Calu3 (cell line): ENCODE measurements at regions not wholly inside any gene's neighbourhood (a gene's known extent, or its start where the extent isn't known, plus 50 kb on each side); places are given as distances from the start of the nearest gene placed in this dataset.

Experiments
- BruUV-seq: library from RNA; stranded (reverse); fragments of 400-500 nt; replicated peaks from 2 replicates; lab custom pipeline; 2021; lab: Mats Ljungman, UMichigan
- CTCF ChIA-PET: fragments of 300-600 bp; sonication (Branson Sonifier 250); formaldehyde crosslinking; loops from one replicate; lab custom pipeline; 2022; ENCODE audit warnings: antibody characterized with exemption; lab: Charles Lee
- DNase-seq: peaks from one replicate; pipeline ENCODE4 v3.0.0; 2022
- H3K27ac Mint-ChIP-seq: one replicate; pipeline ENCODE4 v1.8.0; 2022; ENCODE audit warnings: mixed read lengths; ENCODE audit not compliant: unreplicated experiment
- H3K27me3 Mint-ChIP-seq: one replicate; pipeline ENCODE4 v1.8.0; 2022; ENCODE audit warnings: mixed read lengths; ENCODE audit not compliant: unreplicated experiment
- H3K36me3 Mint-ChIP-seq: one replicate; pipeline ENCODE4 v1.8.0; 2022; ENCODE audit warnings: mild to moderate bottlenecking, moderate library complexity, mixed read lengths; ENCODE audit not compliant: insufficient read depth, unreplicated experiment
- H3K4me1 Mint-ChIP-seq: one replicate; pipeline ENCODE4 v1.8.0; 2022; ENCODE audit warnings: mild to moderate bottlenecking, low read depth, mixed read lengths; ENCODE audit not compliant: unreplicated experiment
- H3K4me3 Mint-ChIP-seq: one replicate; pipeline ENCODE4 v1.8.0; 2022; ENCODE audit warnings: mild to moderate bottlenecking, low read depth, moderate library complexity, mixed read lengths; ENCODE audit not compliant: unreplicated experiment
- H3K9me3 Mint-ChIP-seq: one replicate; pipeline ENCODE4 v1.8.0; 2022; ENCODE audit warnings: low read depth, mixed read lengths; ENCODE audit not compliant: unreplicated experiment
- CTCF ChIP-seq: fragments of 200-600 bp; IDR thresholded peaks from one replicate; pipeline ENCODE4 v1.8.0; 2022; ENCODE audit warnings: antibody characterized with exemption; ENCODE audit not compliant: unreplicated experiment
- intact Hi-C: fragments of 100-400 bp; cut with micrococcal nuclease; formaldehyde crosslinking; loops from one replicate; pipeline ENCODE4 v1.10.0; 2022; ENCODE audit not compliant: unreplicated experiment

DNA sequence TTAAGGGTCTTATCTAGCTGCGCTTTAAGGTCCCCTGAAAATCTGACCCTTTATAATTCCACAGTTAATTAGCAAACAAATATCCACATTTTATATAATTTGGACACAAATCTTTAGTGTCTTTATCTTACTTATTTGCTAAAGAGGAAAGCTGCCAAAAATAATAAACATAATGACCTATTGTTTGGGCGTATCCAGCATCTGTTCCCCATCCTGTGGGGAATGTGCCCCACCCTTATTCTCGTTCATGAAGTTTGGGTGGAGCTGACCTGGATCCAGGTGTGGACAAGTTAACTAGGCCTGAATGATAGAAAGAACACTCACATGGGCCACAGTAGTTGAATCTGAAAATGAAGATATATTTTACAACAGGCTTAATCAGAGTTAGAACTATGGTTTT is 218.3 kb downstream of the CRPPA start:
- CTCF ChIA-PET, result interaction anchor here (0.9 kb wide), 1 partner anchor 12 kb away, joined by 3 read pairs; no protein-coding TSS in a partner anchor
- peaks cover 8% of the 10 kb centered on the region for H3K9me3 Mint-ChIP-seq
- peak; percentile 39 for DNase-seq

GRCh38 chr7:16202303-16202702 is 219.0 kb downstream of the CRPPA start:
- no peak for DNase-seq
- H3K4me3 Mint-ChIP-seq, result no peak overlapping the region
- H3K4me1 Mint-ChIP-seq, result peaks cover 24% of the 10 kb centered on the region
- CTCF ChIA-PET, result interaction anchor here (0.9 kb wide), 1 partner anchor 11 kb away, joined by 3 read pairs; no protein-coding TSS in a partner anchor
- no peaks in the 10 kb centered on the region for H3K27me3 Mint-ChIP-seq
- peaks cover 8% of the 10 kb centered on the region for H3K9me3 Mint-ChIP-seq
- H3K36me3 Mint-ChIP-seq, result no peaks in the 10 kb centered on the region
- no peak for TF ChIP-seq CTCF
- BruUV-seq, result no TSS peak
- no peak overlapping the region for H3K27ac Mint-ChIP-seq
- intact Hi-C loops, result no loop called here

More for the DNA sequence above, 218.3 kb downstream of the CRPPA start:
- Mint-ChIP-seq H3K27me3 (no peaks in the 10 kb centered on the region), H3K4me3 (no peak overlapping the region), H3K4me1 (peaks cover 30% of the 10 kb centered on the region), H3K27ac (no peak overlapping the region), H3K36me3 (no peaks in the 10 kb centered on the region)
- no TSS peak for BruUV-seq
- intact Hi-C loops, result no loop called here
- TF ChIP-seq CTCF, result no peak

DNA sequence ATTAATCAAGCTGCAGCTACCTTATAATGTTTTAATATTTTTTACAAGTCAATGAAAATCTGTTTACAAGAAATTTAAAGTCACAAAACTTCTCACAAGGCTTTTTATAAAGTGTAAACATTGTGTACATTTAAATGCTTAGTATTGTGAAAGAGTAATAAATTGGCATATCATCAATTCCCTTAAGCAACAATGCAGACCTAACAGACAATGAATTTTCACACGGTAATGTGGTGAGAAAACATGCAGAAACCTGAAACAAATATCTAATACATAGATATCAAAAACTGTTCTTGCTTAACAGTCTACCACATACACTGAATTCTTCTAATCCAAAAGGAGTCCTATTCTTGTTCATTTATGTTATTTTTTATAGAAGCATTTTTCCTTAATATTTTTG is 220.7 kb downstream of the CRPPA start:
- Mint-ChIP-seq H3K9me3 (peaks cover 8% of the 10 kb centered on the region), H3K36me3 (no peaks in the 10 kb centered on the region), H3K27ac (no peak overlapping the region), H3K4me1 (peaks cover 29% of the 10 kb centered on the region), H3K27me3 (no peaks in the 10 kb centered on the region), H3K4me3 (no peak overlapping the region)
- no TSS peak for BruUV-seq
- intact Hi-C loops, result no loop called here
- CTCF ChIA-PET, result no interaction called here
- no peak for TF ChIP-seq CTCF
- DNase-seq, result no peak

DNA sequence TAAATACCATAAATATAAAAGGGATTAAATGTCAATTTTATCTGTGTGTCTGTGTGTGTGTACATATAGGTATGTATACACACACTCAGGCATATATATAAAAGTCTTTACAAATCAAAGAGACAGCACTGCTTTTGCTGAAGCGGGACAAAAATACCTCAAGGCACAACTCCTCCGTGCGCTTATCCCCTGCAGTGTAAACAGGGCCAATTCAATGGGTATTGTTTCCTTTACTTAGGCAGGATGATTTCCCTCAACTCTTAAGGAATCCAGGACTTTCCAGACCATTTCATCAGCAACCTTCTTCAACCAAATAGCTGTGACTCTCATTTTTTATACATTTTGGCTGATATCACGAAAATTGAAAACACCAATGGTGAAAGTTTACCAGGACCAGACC is 227.7 kb downstream of the CRPPA start:
- H3K36me3 Mint-ChIP-seq, result no peaks in the 10 kb centered on the region
- DNase-seq, result no peak
- H3K9me3 Mint-ChIP-seq, result peaks cover 2% of the 10 kb centered on the region
- CTCF ChIA-PET, result no interaction called here
- intact Hi-C loops, result no loop called here
- H3K27me3 Mint-ChIP-seq, result no peaks in the 10 kb centered on the region
- peaks cover 17% of the 10 kb centered on the region for H3K4me1 Mint-ChIP-seq
- no TSS peak for BruUV-seq
- no peak overlapping the region for H3K27ac Mint-ChIP-seq
- TF ChIP-seq CTCF, result no peak
- H3K4me3 Mint-ChIP-seq, result no peak overlapping the region
